ENCODE measurements at regions not wholly inside any gene's neighbourhood (a gene's known extent, or its start where the extent isn't known, plus 50 kb on each side); places are given as distances from the start of the nearest gene placed in this dataset.

DNA sequence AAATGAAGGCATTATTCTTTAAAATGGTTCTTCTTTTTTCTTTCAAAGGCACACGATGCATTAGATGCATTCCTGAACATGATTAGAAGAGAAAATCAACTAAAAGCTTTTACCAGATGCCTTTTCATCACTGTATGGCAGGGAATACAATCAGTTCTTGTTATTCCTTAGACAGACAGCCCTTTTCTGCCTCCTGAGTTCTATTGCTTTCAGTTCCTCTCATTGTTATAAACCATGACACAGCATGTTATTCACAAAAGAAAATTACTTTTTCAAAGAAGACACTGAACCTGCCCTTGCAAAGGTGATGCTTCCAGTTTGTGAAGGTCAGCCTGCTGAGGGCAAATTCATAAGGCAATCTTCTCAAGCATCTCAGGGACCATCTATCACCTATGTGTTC is 70.1 kb downstream of the FAM181B start:
- no peak overlapping the region for H3K4me2 ChIP-seq (ENCODE audit: insufficient read depth, low read length, poor library complexity, severe bottlenecking)
- H2AFZ ChIP-seq (ENCODE audit: low read length) = no peak overlapping the region
- peaks cover 0 to 2% of the 10 kb centered on the region in 2 donors for H3K4me1 ChIP-seq (ENCODE audit: control insufficient read depth in 2 of 2, insufficient read depth in 1 of 2, low read depth in 1 of 2, low read length in 2 of 2)
- no peak overlapping the region for H2BK120ac ChIP-seq (ENCODE audit: low read depth, low read length)
- no peak overlapping the region for H2BK12ac ChIP-seq (ENCODE audit: low read length)
- no peak for DNase-seq (ENCODE audit: low spot score)
- no peak overlapping the region for H2BK5ac ChIP-seq (ENCODE audit: low read length)
- no peak overlapping the region for H4K91ac ChIP-seq (ENCODE audit: low read depth, low read length, poor library complexity)
- H3K4ac ChIP-seq (ENCODE audit: low read length) = no peak overlapping the region
- no peaks in the 10 kb centered on the region for H3K79me1 ChIP-seq (ENCODE audit: low read depth, low read length)
- no peak overlapping the region for H2AK5ac ChIP-seq (ENCODE audit: low read depth, low read length)
- WGBS, 2 donors (ENCODE audit: extremely low coverage in 2 of 2, insufficient read length in 2 of 2, insufficient replicate concordance in 1 of 2) = no CpG with 5 or more reads among the region's 1 CpG
- no peak overlapping the region for H3K9ac ChIP-seq (ENCODE audit: low read depth, low read length, poor library complexity)
- no peak overlapping the region for H3K18ac ChIP-seq (ENCODE audit: low read length)
- no peak overlapping the region for H2BK15ac ChIP-seq (ENCODE audit: low read length)
- H3K27me3 ChIP-seq (ENCODE audit: control insufficient read depth in 3 of 3, insufficient read depth in 3 of 3, low read depth in 1 of 3, low read length in 3 of 3) = no peaks in the 10 kb centered on the region
- no peak overlapping the region for H3K23ac ChIP-seq (ENCODE audit: low read depth, low read length, poor library complexity)
- H3K36me3 ChIP-seq (replicated peaks in 1 of 2; ENCODE audit: control insufficient read depth in 2 of 2, insufficient read depth in 2 of 2, low read length in 2 of 2) = no peaks in the 10 kb centered on the region
- H3K14ac ChIP-seq (ENCODE audit: low read length) = no peak overlapping the region
- no peak overlapping the region for H3K27ac ChIP-seq (replicated peaks; ENCODE audit: low read length)
- no peaks in the 10 kb centered on the region for H3K9me3 ChIP-seq (replicated peaks in 1 of 2; ENCODE audit: control insufficient read depth in 2 of 2, insufficient read depth in 1 of 2, low read depth in 1 of 2, low read length in 2 of 2)
- no peak overlapping the region for H4K8ac ChIP-seq (ENCODE audit: low read depth, low read length)
- H3K4me3 ChIP-seq (ENCODE audit: low read length in 2 of 2) = no peak overlapping the region

GRCh38 chr11:82653752-82654151 is 79.9 kb downstream of the FAM181B start:
- no peaks in the 10 kb centered on the region for H3K36me3 ChIP-seq (replicated peaks in 1 of 2; ENCODE audit: control insufficient read depth in 2 of 2, insufficient read depth in 2 of 2, low read length in 2 of 2)
- no peak overlapping the region for H3K18ac ChIP-seq (ENCODE audit: low read length)
- no peak overlapping the region for H2AK5ac ChIP-seq (ENCODE audit: low read depth, low read length)
- no CpG with 5 or more reads among the region's 4 CpGs for WGBS, 2 donors (ENCODE audit: extremely low coverage in 2 of 2, insufficient read length in 2 of 2, insufficient replicate concordance in 1 of 2)
- H2BK5ac ChIP-seq (ENCODE audit: low read length) = no peak overlapping the region
- no peak overlapping the region for H3K23ac ChIP-seq (ENCODE audit: low read depth, low read length, poor library complexity)
- H3K9ac ChIP-seq (ENCODE audit: low read depth, low read length, poor library complexity) = no peak overlapping the region
- no peak overlapping the region for H3K4me2 ChIP-seq (ENCODE audit: insufficient read depth, low read length, poor library complexity, severe bottlenecking)
- no peak overlapping the region for H3K27ac ChIP-seq (replicated peaks; ENCODE audit: low read length)
- no peak overlapping the region for H3K14ac ChIP-seq (ENCODE audit: low read length)
- no peaks in the 10 kb centered on the region for H3K27me3 ChIP-seq (ENCODE audit: control insufficient read depth in 3 of 3, insufficient read depth in 3 of 3, low read depth in 1 of 3, low read length in 3 of 3)
- H3K4me1 ChIP-seq (ENCODE audit: control insufficient read depth in 2 of 2, insufficient read depth in 1 of 2, low read depth in 1 of 2, low read length in 2 of 2) = no peaks in the 10 kb centered on the region
- H2BK15ac ChIP-seq (ENCODE audit: low read length) = no peak overlapping the region
- H3K4me3 ChIP-seq (ENCODE audit: low read length in 2 of 2) = no peak overlapping the region
- no peak overlapping the region for H4K91ac ChIP-seq (ENCODE audit: low read depth, low read length, poor library complexity)
- no peak overlapping the region for H2BK12ac ChIP-seq (ENCODE audit: low read length)
- H2BK120ac ChIP-seq (ENCODE audit: low read depth, low read length) = no peak overlapping the region
- H3K4ac ChIP-seq (ENCODE audit: low read length) = no peak overlapping the region
- no peak for DNase-seq (ENCODE audit: low spot score)
- H3K9me3 ChIP-seq (replicated peaks in 1 of 2; ENCODE audit: control insufficient read depth in 2 of 2, insufficient read depth in 1 of 2, low read depth in 1 of 2, low read length in 2 of 2) = no peaks in the 10 kb centered on the region
- no peak overlapping the region for H4K8ac ChIP-seq (ENCODE audit: low read depth, low read length)
- H2AFZ ChIP-seq (ENCODE audit: low read length) = no peak overlapping the region
- H3K79me1 ChIP-seq (ENCODE audit: low read depth, low read length) = no peaks in the 10 kb centered on the region

DNA sequence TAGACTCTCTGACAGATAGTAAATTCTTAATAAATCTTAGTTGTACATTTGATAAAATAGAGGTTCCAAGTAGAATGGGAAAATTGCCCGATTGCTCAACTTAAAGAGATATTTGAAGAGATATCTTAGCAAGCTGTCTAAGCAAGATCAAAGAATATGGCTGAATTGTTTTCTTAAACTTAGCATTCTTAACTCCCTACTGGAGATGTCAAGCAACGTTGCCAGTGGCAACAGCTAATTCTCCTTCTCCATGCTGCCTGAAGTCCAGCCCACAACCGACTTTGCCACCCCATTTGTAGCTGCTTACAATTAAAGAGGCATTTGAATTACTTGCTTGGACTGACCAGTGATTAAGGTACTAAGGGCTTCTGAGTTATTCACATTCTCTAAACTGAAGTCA is 94.4 kb downstream of the FAM181B start:
- no peak overlapping the region for H3K4me3 ChIP-seq (ENCODE audit: low read length in 2 of 2)
- no peak overlapping the region for H2BK12ac ChIP-seq (ENCODE audit: low read length)
- H2AFZ ChIP-seq (ENCODE audit: low read length) = no peak overlapping the region
- no peak overlapping the region for H2BK15ac ChIP-seq (ENCODE audit: low read length)
- H3K27me3 ChIP-seq (ENCODE audit: control insufficient read depth in 3 of 3, insufficient read depth in 3 of 3, low read depth in 1 of 3, low read length in 3 of 3) = no peaks in the 10 kb centered on the region
- H3K9ac ChIP-seq (ENCODE audit: low read depth, low read length, poor library complexity) = no peak overlapping the region
- no peak overlapping the region for H4K8ac ChIP-seq (ENCODE audit: low read depth, low read length)
- H4K91ac ChIP-seq (ENCODE audit: low read depth, low read length, poor library complexity) = no peak overlapping the region
- DNase-seq (ENCODE audit: low spot score) = no peak
- no peak overlapping the region for H3K18ac ChIP-seq (ENCODE audit: low read length)
- no peak overlapping the region for H2BK5ac ChIP-seq (ENCODE audit: low read length)
- no peak overlapping the region for H3K4me2 ChIP-seq (ENCODE audit: insufficient read depth, low read length, poor library complexity, severe bottlenecking)
- H3K4ac ChIP-seq (ENCODE audit: low read length) = no peak overlapping the region
- H3K4me1 ChIP-seq (ENCODE audit: control insufficient read depth in 2 of 2, insufficient read depth in 1 of 2, low read depth in 1 of 2, low read length in 2 of 2) = peaks cover 0 to 2% of the 10 kb centered on the region in 2 donors
- no peak overlapping the region for H3K23ac ChIP-seq (ENCODE audit: low read depth, low read length, poor library complexity)
- no peak overlapping the region for H2BK120ac ChIP-seq (ENCODE audit: low read depth, low read length)
- H3K79me1 ChIP-seq (ENCODE audit: low read depth, low read length) = no peaks in the 10 kb centered on the region
- H3K14ac ChIP-seq (ENCODE audit: low read length) = no peak overlapping the region
- no peaks in the 10 kb centered on the region for H3K36me3 ChIP-seq (replicated peaks in 1 of 2; ENCODE audit: control insufficient read depth in 2 of 2, insufficient read depth in 2 of 2, low read length in 2 of 2)
- WGBS, 2 donors (ENCODE audit: extremely low coverage in 2 of 2, insufficient read length in 2 of 2, insufficient replicate concordance in 1 of 2) = no CpG with 5 or more reads among the region's 3 CpGs
- H2AK5ac ChIP-seq (ENCODE audit: low read depth, low read length) = no peak overlapping the region
- H3K27ac ChIP-seq (replicated peaks; ENCODE audit: low read length) = no peak overlapping the region
- H3K9me3 ChIP-seq (replicated peaks in 1 of 2; ENCODE audit: control insufficient read depth in 2 of 2, insufficient read depth in 1 of 2, low read depth in 1 of 2, low read length in 2 of 2) = no peaks in the 10 kb centered on the region

DNA sequence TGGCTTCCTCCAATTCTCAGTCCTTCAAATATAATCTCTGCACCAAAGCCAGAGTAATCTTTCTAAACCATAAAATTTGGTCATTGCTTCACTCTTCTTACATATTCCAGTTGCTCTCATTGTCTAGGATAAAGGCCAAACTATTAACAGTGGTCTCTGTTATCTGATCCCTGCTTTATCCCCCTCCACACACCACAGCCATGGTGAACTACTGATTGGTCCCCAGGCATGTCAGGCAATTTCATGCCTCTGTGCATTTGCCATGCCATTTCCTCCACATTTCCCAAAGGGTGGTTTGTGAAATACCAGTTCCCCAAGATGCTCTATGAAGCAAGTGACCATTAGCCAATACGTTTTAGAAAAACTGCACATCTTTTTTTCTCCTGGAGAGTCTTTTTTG is 97.0 kb downstream of the FAM181B start:
- DNase-seq (ENCODE audit: low spot score) = no peak
- no CpG with 5 or more reads among the region's 1 CpG for WGBS, 2 donors (ENCODE audit: extremely low coverage in 2 of 2, insufficient read length in 2 of 2, insufficient replicate concordance in 1 of 2)

More for the DNA sequence above, 97.0 kb downstream of the FAM181B start:
- Histone ChIP-seq H2BK5ac (ENCODE audit: low read length) (no peak overlapping the region), H3K27me3 (ENCODE audit: control insufficient read depth in 3 of 3, insufficient read depth in 3 of 3, low read depth in 1 of 3, low read length in 3 of 3) (no peaks in the 10 kb centered on the region), H2AFZ (ENCODE audit: low read length) (no peak overlapping the region), H3K18ac (ENCODE audit: low read length) (no peak overlapping the region), H3K4ac (ENCODE audit: low read length) (no peak overlapping the region), H2BK15ac (ENCODE audit: low read length) (no peak overlapping the region), H3K4me2 (ENCODE audit: insufficient read depth, low read length, poor library complexity, severe bottlenecking) (no peak overlapping the region), H3K27ac (replicated peaks; ENCODE audit: low read length) (no peak overlapping the region), H2BK120ac (ENCODE audit: low read depth, low read length) (no peak overlapping the region), H3K9ac (ENCODE audit: low read depth, low read length, poor library complexity) (no peak overlapping the region), H2BK12ac (ENCODE audit: low read length) (no peak overlapping the region), H3K4me3 (ENCODE audit: low read length in 2 of 2) (no peak overlapping the region), H4K91ac (ENCODE audit: low read depth, low read length, poor library complexity) (no peak overlapping the region), H3K14ac (ENCODE audit: low read length) (no peak overlapping the region), H3K23ac (ENCODE audit: low read depth, low read length, poor library complexity) (no peak overlapping the region), H3K4me1 (ENCODE audit: control insufficient read depth in 2 of 2, insufficient read depth in 1 of 2, low read depth in 1 of 2, low read length in 2 of 2) (peaks cover 0 to 2% of the 10 kb centered on the region in 2 donors), H3K79me1 (ENCODE audit: low read depth, low read length) (no peaks in the 10 kb centered on the region), H3K36me3 (replicated peaks in 1 of 2; ENCODE audit: control insufficient read depth in 2 of 2, insufficient read depth in 2 of 2, low read length in 2 of 2) (no peaks in the 10 kb centered on the region), H2AK5ac (ENCODE audit: low read depth, low read length) (no peak overlapping the region), H3K9me3 (replicated peaks in 1 of 2; ENCODE audit: control insufficient read depth in 2 of 2, insufficient read depth in 1 of 2, low read depth in 1 of 2, low read length in 2 of 2) (no peaks in the 10 kb centered on the region), H4K8ac (ENCODE audit: low read depth, low read length) (no peak overlapping the region)
